GM18909 (cell line): ENCODE measurements at regions not wholly inside any gene's neighbourhood (a gene's known extent, or its start where the extent isn't known, plus 50 kb on each side); places are given as distances from the start of the nearest gene placed in this dataset.

Experiments used
- ATAC-seq: cut with Tn5 transposase; IDR thresholded peaks from one replicate; pipeline ENCODE4 v1.9.1; 2021; ENCODE audit warnings: mild to moderate bottlenecking; ENCODE audit not compliant: unreplicated experiment, poor library complexity

DNA sequence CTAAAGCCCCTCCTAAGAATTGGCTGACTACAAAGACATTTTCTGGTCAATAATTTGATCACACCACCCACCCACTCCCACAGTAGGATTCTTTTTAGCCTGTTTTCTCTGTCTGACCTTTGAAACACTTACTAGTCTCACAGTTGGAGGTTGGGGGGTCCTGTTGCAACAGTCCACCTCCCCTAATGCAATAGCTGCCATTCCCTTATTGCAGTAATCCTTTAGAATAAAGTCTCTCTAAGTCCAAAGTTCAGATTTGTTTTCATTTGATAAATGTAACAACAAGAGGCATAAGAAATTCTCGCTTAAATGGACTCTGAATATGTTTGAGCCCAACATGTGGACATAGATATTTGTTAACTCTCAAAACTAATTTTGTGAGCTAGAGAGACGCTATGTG lies 1326.8 kb upstream of the TMEFF2 start:
- ATAC-seq: no peak

DNA sequence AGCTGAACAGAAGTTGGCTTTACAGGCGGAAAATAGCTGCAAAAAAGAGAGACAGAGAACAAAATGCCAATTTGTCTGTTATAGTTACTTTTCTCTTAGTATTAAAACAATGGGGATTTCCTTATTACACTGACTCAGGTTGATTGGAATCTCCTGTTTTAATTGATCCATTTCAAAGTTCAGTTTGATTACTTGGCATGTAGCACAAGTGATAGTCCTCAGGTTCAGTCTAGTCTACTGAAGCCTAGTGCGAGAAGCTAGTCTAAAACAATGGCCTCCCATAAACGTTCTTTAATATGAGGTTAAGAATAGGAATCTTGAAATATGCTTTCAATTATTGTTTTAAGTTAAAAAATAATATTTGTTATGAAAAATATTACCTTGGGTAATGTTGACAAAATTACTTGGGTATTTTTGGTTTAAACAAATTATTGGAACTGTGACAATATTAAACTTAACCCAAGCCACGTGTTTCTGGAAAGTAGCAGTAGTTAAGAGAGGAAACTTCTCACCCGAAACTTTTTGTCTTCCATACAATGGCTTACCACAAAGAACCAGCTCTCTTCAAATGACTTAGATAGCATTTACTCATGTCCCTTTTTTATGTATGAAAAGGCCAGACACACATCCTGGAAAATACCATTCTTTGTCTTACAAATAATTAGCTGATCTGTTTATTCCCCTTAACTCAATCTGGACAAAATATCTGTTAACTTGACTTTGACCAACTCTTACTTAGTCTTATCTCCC lies 1326.2 kb upstream of the TMEFF2 start:
- no peak for ATAC-seq

DNA sequence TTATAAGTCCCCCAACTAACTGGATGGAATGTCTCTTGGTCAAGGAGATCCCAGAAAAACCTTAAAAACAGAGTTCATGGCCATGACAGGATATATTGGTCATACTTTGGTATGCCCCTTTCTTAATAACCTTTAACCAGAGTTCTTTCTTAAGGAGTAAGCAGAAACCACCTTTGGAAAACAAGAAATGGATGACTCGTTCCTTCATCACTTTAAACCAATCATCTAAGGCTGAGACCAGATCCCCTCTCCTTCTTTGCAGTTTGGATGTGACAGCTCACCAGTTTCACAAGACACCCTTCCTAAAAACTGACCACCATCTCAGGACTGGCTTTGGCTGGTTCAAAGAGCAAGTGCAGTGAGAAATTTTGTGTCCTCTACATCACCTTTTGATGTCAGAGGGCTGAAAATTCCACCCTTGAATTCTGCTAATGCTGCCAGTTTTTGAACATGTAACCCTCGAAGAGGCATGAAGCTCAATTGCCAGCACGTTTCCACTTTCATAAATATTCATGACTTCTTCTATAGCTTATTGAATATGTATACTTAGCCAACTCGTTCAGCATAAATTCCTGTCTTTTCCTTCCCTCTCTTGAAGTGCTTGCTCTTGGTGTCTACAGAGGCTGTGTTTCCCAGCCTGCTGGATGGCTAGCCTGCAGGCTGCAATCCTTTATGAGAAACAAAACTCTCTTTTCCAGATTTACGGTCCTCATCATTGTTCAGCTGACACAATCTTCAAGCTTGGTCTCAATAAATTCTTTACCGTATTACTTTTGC lies 1323.5 kb upstream of the TMEFF2 start:
- no peak for ATAC-seq

DNA sequence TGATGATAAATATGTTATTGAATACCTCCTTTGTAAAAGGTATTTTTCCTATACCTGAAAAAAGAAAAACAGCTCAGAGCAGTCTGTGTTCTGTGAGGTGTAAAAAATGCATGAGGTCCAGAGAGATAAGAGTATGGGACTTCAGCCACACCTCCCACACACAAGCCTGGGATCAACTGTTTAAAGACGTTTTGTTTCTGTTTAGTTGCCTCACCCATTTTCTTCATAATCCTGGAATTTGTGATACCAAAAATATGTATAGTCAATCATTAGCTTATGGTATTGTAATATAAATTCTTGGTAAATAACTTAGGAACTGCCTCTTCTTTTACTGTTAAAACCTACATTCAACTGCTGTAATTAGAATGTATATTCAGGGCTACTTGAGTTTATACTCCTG lies 1322.9 kb upstream of the TMEFF2 start:
- no peak for ATAC-seq

DNA sequence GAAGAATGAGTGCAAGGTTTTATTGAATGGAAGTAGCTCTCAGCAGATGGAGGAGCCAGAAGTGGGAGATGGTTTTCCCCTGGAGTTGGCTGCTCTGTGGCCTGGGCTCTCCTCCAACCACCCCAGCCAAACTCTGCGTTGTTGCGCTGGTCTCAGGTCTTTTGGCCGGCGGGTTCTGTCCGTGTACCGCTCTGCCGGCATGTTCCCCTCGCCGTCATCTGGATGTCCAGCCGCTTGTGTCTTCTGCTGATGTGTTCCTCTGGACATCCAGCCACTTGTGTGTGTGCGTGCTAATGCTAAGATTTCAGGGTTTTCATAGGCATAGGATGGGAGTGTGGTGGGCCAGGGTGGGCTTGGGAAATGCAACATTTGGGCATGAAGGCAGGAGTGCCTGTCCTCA lies 1311.3 kb upstream of the TMEFF2 start:
- ATAC-seq: no peak

DNA sequence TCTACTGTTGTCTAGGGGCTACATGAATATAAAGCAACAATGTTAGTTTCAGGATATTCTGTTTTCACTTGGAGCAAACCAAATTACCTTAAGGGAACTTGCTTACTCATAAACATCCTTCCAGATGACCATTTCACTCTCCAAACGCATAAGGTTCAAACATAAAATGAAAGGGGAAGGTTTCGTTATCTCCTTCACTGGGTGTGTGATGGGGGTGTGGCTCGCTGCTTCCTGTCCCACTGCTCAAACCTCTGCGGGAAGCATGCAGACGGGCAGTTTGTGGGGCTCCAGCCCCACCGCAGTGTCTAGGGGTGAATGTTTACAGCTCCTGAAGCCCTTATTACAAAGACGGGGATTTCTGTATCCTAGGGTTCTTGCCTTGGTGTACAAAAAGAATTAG lies 1310.9 kb upstream of the TMEFF2 start:
- no peak for ATAC-seq

DNA sequence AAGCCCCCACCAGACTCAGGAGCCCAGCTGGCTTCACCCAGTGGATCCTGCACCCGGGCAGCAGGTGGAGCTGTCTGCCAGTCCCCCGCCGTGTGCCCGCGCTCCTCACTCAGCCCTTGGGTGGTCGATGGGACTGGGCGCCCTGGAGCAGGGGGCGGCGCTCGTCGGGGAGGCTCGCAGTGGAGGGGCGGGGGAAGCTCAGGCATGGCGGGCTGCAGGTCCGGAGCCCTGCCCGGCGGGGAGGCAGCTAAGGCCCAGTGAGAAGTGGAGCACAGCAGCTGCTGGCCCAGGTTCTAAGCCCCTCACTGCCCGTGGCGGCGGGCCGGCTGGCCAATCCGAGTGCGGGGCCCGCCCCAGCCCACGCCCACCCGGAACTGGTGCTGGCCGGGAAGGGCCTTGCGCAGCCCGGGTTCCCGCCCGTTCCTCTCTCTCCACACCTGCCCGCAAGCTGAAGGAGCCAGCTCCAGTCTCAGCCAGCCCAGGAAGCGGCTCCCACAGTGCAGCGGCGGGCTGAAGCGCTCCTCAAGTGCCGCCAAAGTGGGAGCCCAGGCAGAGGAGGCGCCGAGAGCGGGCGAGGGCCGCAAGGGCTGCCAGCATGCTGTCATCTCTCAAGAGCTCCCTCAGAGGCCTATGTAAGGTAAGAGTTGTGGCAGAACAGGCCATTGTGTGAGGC lies 1307.8 kb upstream of the TMEFF2 start:
- no peak for ATAC-seq

DNA sequence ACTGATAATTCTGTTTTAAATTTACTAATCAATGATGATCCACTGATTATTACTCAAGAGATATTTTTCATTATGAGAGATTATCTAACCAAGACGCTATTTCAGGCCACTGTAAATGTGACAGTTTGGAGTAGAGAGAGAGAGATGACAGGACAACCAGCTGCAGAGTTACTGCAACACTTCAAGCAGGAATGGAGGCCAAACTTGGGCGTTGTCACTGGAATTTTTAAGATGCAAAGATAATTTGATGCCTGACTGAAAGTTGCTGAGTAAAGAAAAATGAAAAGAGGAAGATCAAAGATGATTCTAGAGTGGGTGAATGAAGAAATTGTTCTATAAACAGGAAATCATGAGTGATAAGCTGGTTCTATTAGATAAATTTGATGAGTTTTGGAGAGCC lies 1302.1 kb upstream of the TMEFF2 start:
- ATAC-seq: no peak

DNA sequence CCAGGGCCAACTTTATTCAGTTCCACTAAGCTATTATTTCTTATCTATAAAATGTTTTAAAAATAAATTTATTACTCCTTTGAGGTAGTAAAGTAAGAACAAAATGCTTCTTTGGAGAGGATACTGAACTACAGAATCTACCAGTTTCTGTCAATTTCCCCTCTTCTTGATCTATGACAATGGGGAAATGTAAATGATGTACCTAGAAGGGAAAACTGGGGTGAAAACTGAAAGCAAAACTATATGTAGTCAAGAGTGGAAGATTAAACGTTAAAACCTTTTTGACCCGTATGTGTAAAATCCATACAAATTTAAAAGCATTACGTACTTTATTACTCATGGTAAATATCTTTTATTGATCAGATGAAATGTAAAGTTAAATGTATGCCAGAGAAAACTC lies 1287.8 kb upstream of the TMEFF2 start:
- ATAC-seq: peak; percentile 81

DNA sequence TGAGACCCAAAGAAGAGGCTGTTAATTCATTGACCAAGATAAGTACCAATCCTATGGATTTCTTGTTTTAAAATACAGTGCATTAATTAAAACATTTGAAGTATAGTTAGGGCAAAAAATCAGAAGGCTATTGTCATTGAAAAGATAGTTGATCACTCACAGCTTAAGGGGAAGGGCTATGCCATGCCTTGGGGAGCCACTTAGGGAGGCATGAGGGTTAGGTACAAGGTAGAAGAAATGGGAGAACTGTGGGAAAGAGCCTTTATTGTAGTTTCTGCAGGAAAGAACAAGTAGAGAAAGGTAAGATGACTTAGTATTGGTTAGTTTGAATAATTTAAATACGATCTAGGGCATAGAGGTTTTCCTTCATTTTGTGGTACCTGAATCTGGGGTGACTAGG lies 1285.5 kb upstream of the TMEFF2 start:
- no peak for ATAC-seq

DNA sequence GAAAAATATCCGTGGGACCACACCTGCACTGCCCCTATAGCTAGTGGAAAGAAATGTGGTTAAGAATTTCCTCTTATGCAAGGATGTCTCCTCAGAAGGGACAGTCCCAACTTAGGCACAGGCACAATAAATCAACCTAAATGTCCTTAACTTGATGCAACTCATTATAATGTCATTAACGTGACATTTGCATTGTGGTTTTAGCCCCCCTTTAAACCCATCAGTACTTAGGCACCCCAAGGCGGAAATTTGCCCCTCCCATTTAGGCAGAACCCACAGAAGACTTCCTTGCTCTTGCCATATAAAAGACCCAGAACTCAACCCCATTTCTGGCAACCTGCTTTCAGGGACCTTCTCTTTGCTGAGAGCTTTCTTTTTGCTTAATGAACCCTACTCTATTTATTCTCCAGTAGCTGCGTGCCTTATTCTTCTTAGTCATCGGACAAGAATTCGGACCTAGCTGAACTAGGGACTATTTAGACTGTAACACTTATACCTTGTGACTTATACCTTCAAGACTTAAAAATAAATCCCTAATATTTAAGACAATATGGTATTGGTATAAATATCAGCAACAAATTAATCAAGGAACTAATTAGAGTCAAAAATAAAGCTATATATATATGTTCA lies 1281.6 kb upstream of the TMEFF2 start:
- peak; percentile 53 for ATAC-seq

DNA sequence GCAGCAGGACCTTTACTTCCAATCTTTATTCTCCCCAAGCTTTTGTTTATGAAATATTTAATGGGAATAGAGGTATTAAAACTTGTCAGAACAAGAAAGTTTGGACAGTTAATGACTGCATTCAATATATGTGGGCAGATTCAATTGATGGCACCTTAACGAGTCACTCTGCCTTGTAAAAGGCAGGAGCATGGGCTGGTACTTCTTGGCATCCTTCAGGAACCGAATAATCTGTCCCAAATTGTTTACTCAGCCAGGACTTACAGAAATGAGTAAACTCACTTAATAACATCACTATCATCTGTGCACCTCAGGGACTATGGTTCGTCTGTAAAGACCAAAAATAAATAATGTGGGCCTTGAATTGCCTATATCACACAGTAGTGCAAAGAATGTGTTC lies 1280.3 kb upstream of the TMEFF2 start:
- ATAC-seq: no peak

DNA sequence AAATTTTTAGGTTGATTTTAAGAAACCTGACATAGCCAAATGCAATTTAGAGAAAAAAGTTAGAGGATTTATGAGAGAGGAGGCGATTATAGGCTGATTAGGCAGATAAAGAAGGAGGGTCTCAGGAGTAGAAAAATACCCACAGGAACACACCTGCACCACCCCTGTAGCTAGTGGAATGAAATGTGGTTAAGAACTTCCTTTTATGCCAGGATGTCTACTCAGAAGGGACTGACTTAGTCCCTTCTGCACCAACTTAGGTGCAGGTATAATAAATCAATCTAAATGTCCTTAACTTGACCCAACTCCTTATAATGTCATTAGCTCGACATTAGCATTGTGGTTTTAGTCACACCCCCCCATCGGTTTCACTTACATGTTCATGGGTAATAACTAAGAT lies 1274.5 kb upstream of the TMEFF2 start:
- ATAC-seq: no peak

DNA sequence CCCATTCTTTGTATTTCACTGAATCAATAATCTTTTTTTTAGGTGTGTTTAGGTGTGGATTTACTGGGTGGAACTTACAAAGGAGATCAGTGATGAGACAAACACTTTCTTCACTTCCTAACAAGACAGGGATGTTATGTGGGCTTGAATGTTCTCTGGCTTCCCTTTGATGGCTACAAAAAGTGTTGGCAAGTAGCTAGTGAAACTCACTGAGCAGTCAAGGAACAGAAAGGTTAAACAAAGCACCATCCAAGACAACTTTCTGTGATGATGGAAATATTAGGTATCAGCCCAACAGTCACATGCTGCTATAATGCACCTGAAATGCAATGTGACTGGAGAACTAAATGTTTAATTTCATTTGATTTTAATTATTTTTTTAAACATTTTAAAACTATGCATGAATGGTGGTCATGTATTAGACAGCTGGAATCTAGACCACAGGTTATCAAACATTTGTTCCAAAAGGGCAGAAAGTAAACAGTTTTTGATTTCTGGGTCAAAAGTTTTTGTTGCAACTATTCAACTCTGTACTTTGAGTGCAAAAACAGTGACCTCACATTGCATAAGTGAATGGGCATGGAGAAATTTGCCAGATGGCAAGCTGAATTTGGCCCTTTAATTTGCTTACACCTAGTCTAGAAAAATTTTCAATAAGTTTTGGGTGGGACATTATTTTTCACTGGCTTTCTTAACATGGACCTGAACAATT lies 1272.7 kb upstream of the TMEFF2 start:
- ATAC-seq: no peak

DNA sequence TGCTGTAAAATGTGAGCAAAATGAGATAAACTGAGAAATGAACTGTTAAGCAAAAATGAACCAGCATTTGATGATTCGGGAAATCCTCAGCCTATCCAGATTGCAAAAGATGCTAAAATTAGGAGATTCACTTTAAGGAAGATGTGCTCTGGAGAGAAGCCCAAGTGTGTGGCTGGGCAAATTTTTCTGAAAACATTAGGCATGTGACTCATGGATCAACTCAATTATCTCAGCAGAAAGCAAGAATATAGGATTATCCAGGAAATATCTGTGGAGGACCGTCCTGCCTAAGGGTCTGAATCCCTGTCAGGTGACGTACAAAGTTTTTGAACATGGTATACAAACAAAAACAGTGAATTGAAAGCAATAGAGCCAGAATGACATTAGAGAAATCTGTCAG lies 1268.3 kb upstream of the TMEFF2 start:
- no peak for ATAC-seq

DNA sequence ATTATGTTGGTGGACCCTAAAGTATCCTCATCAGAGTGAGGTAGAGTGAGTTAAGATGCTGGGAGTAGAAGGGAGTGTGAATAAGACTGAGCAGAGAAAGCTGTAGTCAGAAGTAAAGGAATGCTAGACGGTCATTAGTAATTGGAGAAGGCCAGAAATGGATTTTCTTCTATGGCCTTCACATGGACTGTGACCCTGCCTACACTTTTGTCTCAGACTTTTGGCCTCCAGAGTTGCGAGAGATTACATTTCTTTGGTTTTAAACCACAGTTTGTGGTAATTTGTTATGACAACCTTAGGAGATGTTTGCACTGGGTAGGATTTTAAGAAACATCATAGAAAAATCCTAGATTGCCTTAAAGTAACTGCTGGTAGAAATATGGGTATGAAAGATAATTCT lies 1267.7 kb upstream of the TMEFF2 start:
- no peak for ATAC-seq

DNA sequence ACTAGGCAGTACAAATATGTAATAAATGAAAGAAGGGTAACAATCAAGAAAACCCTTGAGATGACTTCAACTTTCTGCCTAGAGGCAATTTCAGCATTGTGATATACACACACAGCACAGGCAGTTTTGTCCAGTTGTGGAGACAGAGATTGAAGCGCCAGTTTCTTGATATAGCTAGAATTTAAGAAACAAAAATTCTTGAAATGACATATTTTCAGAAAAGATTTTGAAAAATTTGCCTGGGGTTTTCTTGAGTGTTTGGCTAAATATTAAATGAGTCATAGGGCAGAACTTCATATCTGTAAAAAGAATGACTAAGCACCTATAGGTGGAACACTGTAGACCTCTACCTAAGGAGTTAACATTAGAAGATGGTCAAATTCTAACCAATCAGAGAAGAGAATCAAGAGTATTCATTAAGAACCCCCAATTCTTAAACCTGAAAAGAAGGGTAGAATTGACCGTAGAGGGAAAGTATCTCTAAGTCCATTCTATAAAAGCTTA lies 1266.8 kb upstream of the TMEFF2 start:
- ATAC-seq: no peak

DNA sequence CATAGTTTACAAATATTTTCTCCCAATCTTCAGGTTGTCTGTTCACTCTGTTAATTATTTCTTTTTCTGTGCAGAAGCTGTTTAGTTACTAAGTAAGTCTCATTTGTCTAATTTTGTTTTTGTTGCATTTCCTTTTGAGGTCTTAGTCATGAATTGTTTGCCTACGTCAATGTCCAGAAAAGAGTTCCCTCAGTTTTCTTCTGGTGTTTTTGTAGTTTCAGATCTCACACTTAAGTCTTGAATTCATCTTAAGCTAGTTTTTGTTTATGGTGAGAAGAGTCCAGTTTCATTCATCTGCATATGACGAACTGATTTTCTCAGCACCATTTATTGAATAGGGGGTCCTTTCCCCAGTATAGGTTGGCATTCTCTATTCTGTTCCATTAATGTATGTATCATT lies 1252.2 kb upstream of the TMEFF2 start:
- ATAC-seq: no peak

DNA sequence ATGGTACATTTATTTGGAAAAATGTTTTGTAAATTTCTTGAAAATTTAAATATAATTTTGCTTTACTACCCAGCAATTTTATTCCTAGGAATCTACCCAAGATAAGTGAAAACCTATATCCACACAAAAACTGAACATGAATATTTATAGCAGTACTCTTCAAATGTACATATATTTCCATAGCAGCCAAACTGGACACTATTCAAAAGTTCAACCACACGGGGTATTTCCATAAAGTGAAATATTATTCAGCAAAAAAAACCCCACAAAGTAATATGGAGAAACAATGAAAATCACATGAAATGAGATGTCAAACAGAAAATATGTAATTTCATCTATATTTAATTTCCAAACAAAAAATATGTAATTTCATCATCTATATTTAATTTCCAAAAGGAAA lies 1247.6 kb upstream of the TMEFF2 start:
- no peak for ATAC-seq

DNA sequence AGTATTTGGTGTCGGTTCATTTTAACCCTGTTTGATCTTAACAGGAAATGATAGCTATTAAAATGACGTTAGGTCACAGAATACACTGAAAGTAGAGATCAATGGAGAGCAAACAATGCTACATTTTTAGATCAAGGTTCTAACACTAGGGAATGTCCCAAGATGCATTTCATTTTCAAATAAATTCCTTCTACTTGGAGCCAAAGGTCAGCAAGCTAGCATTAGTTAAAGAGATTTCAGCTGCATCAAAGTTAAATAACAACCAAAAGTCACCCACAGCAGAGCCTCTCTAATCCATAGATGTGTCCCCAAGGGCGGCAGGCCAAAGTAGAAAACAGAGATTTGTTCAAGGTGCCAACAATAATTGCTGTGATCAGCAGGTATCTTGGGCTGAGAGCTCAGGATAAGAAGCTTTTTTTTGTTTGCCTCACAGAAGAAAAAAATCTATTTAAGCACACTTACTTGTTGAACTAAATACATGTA lies 1233.6 kb upstream of the TMEFF2 start:
- no peak for ATAC-seq
